Left renal pelvis (tissue), 4 donors: ENCODE measurements at regions not wholly inside any gene's neighbourhood (a gene's known extent, or its start where the extent isn't known, plus 50 kb on each side); places are given as distances from the start of the nearest gene placed in this dataset.

ENCODE experiments used
- DNase-seq, 4 donors: peaks; one replicate each; pipeline ENCODE4 v3.0.0-alpha.2; 2013; ENCODE audit warnings: low read depth in 4 of 4, low spot score in 3 of 4

- DNase-seq, result no peak
Measured at GRCh38 chr3:180092889-180093288, 56.2 kb upstream of the PEX5L start.

- no peak for DNase-seq
Measured at GRCh38 chr3:180093535-180093934, 56.8 kb upstream of the PEX5L start.

DNA sequence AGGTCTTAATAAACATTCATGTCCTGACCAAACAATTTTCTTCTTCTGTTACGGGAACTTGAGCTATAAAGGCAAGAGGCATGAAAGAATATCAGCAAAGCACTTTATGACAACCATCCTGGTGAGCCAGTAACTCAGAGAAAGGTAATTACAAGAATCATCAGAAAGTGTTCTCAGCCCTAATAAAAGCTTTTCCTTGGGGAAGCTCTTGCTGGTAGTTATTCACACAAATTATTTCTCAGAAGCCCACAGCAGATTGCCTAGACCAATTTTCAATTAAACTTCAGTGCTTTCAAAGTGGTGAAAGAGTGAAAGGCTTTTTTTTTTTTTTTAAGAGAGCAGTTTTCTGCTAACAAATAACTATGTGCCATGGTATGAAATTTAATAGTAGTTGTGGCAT, 60.9 kb upstream of the PEX5L start:
- no peak for DNase-seq

- peak in 2 of 4 donors; percentile 2 to 3 for DNase-seq
Measured at GRCh38 chr3:180102134-180102533, 65.4 kb upstream of the PEX5L start.

GRCh38 chr3:180102604-180103003, 65.9 kb upstream of the PEX5L start:
- DNase-seq, result no peak

- no peak for DNase-seq
Measured at GRCh38 chr3:180116203-180116602, 79.5 kb upstream of the PEX5L start.

GRCh38 chr3:180116658-180117057, 79.9 kb upstream of the PEX5L start:
- DNase-seq, result no peak

DNA sequence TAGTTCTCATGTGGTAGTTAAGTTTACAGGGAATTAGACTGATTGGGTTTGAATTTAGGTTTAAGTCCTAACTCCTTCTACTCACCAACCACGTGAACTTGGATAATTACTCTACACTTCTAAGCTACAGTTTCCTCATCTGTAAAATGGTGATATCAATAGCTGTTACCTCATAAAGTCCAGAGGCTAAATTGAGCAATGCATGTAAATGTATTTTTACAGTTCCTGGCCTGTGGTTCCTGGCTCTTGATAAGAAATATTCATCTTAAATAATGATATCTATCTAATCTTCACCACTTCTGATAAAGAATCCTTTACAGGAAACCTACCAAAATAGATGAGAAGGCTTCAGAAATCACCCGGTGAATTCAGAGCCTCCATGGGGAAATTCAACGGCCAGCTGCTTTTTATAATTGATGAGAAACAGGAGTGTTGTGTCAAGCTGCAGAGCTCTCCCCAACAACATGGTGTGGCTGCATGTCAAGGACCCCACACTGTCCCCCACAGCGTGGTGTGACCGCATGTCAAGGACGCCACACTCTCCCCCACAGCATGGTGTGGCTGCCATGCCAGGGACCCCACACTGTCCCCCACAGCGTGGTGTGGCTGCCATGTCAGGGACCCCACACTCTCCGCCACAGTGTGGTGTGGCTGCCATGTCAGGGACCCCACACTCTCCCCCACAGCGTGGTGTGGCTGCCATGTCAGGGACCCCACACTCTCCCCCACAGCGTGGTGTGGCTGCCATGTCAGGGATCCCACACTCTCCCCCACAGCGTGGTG, 80.8 kb upstream of the PEX5L start:
- no peak for DNase-seq

GRCh38 chr3:180119567-180119966, 82.8 kb upstream of the PEX5L start:
- no peak for DNase-seq

- DNase-seq, result no peak
Measured at GRCh38 chr3:180123928-180124327, 87.2 kb upstream of the PEX5L start.

DNA sequence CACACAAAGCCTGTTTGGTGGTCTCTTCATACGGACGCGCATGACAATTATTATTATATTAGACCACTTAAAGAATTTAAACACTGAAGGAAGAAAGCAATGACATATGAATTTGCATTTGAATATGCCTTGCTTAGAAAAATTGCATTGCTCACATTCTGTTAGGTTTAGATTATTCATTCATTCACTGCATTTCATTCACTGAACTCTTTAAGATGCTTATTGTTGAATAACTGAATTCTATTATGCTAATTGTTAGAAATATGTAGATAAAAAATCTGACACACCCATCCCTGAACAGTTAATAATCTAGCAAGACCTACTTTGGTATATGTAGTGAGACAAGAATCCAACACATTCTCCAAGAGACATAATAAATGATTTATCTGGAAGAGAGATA, 94.4 kb upstream of the PEX5L start:
- DNase-seq, result no peak

GRCh38 chr3:180135101-180135500, 98.4 kb upstream of the PEX5L start:
- DNase-seq, result no peak

DNA sequence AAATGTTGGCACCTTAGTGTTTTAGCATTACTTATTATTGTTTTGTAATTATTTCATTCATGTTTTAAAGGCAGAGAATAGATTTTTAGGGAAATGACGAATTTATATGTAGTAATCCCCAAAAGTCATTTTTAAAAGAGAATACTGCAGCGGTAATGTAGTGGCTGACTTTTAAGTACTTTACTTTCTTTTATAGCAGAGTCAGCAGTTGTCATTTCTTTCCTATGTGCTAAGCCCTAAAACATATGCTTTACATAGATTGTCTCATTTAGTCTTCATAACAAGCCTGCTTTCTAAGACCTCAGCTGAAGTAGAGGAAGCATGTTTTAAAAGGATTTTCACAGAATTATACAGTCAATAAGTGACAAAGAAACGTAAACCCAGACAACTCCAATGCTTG, 102.1 kb upstream of the PEX5L start:
- no peak for DNase-seq

- DNase-seq, result no peak
Measured at GRCh38 chr3:180142041-180142440, 105.3 kb upstream of the PEX5L start.

- no peak for DNase-seq
Measured at GRCh38 chr3:180142472-180142871, 105.7 kb upstream of the PEX5L start.

DNA sequence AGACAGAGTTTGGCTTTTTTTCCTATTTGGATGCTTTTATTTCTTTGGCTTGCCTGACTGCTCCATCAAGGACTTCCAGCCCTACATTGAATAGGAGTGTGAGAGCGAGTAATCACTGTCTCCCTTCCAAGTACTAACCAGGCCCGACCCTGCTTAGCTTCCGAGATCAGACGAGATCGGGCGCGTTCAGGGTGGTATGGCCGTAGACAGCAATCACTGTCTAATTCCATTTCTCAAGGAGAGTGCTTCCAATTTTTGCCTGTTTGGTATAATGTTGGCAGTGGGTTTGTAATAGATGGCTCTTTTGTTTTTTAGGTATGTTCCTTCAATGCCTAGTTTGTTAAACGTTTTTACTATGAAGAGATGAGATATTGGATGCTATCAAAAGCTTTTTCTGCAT, 125.0 kb upstream of the PEX5L start:
- DNase-seq, result no peak

GRCh38 chr3:180175572-180175971, 138.8 kb upstream of the PEX5L start:
- no peak for DNase-seq

DNA sequence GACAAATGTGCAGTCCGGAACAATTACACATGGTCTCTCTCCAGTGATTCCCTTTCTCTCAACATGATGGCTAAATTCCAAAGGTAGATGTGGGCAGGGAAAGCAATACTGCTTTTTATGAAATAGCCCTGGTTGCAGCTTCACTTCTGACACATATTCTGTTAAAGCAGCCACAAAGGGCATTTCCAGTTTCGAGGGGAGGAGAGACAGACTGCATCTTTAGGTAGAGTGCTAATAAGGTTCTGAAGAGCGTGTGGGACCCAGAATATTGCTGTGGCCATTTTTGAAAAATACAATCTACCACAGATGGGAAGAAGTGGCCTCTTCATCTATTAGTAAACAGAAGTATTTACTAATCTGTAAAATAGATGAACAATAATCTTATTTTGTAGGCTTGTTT, 139.3 kb upstream of the PEX5L start:
- DNase-seq, result no peak

- no peak for DNase-seq
Measured at GRCh38 chr3:180177255-180177654, 140.5 kb upstream of the PEX5L start.

- DNase-seq, result no peak
Measured at GRCh38 chr3:180179562-180179961, 142.8 kb upstream of the PEX5L start.

DNA sequence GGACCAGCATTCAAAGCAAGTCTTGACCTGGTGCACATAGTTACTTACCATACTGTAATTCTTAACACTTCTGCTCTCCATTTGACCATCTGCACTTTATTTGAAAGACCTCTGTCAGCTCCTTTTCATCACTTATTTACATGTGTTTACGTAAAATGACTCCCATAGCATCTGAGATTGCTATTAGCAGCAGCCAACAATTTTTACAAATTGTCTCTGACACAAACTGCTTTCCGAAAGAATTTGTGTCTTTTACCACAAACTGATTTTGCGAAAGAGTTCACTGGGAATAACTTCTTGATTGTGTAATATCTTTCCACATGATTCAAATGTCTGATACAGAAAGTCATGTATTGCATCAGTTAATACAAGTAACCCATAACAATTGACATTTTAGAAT, 144.1 kb upstream of the PEX5L start:
- DNase-seq, result no peak

DNA sequence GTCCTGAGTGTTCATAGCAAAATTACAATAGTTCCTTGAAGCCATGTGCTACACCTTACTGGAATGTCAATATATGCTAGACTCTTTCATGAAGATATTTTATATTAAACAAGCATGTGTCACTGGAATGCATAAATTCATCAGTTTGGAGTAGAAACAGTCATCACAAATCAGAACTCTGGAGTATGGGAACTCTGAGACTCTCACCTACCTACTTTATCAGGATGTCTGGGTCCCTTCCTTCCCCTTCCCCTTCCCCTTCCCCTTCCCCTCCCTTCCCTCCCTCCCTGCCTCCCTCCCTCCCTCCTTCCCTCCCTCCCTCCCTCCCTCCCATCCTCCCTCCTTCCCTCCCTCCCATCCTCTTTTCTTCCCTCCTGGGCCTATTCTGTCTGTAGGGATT, 144.7 kb upstream of the PEX5L start:
- DNase-seq, result no peak

DNA sequence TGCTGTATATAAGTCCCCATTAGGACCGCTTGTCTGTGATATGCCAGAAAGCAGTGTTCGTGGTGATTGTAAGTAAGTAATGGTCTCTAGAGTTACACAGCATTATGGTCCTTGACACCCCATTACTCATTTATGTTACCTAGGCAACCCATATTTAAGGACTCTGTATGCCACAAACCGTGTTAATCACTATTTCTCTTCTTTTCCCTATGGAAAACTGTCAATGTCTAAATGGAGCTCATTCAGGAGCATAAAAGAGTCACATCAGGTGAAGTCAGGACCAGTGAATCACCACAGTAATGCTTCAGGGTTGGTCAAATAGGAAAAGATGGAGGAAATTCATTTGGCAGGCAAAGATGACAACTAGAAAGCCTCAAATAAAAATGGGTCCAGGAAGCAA, 146.6 kb upstream of the PEX5L start:
- no peak for DNase-seq
